MM.1S (cell line): ENCODE measurements at regions not wholly inside any gene's neighbourhood (a gene's known extent, or its start where the extent isn't known, plus 50 kb on each side); places are given as distances from the start of the nearest gene placed in this dataset.

ENCODE experiments used
- DNase-seq: peaks from one replicate; pipeline ENCODE4 v3.0.0-alpha.2; 2015
- H2AFZ ChIP-seq: fragments of 300-600 bp; sonication (generic); 2 replicates; pipeline ENCODE4 v1.6.0; 2016; ENCODE audit warnings: antibody characterized with exemption, low read length
- H3F3A ChIP-seq: fragments of 300-600 bp; sonication (generic); 2 replicates; pipeline ENCODE4 v1.6.1; 2016; ENCODE audit warnings: mild to moderate bottlenecking, antibody characterized with exemption, low read length, moderate library complexity, mixed read lengths; ENCODE audit not compliant: insufficient read depth
- H3K27ac ChIP-seq: fragments of 300-600 bp; sonication (generic); 2 replicates; pipeline ENCODE4 v1.5.1; 2016; ENCODE audit warnings: mild to moderate bottlenecking, low read length
- H3K27me3 ChIP-seq: fragments of 300-600 bp; sonication (generic); replicated peaks from 2 replicates; pipeline ENCODE4 v1.6.0; 2016; ENCODE audit warnings: low read length; ENCODE audit not compliant: insufficient read depth
- H3K36me3 ChIP-seq: fragments of 300-600 bp; sonication (generic); replicated peaks from 2 replicates; pipeline ENCODE4 v1.6.1; 2016; ENCODE audit warnings: mild to moderate bottlenecking, low read length, mixed read lengths; ENCODE audit not compliant: insufficient read depth
- H3K4me1 ChIP-seq: fragments of 300-600 bp; sonication (generic); 2 replicates; pipeline ENCODE4 v1.6.1; 2016; ENCODE audit warnings: low read length, mixed read lengths
- H3K4me2 ChIP-seq: fragments of 300-600 bp; sonication (generic); 2 replicates; pipeline ENCODE4 v1.6.0; 2016; ENCODE audit warnings: low read depth, low read length
- H3K4me3 ChIP-seq: fragments of 300-600 bp; sonication (generic); 2 replicates; pipeline ENCODE4 v1.5.1; 2016; ENCODE audit warnings: low read length, mixed read lengths
- H3K79me2 ChIP-seq: fragments of 300-600 bp; sonication (generic); 2 replicates; pipeline ENCODE4 v1.6.1; 2016; ENCODE audit warnings: mixed run types, low read length, mixed read lengths
- H3K9ac ChIP-seq: fragments of 300-600 bp; sonication (generic); 2 replicates; pipeline ENCODE4 v1.6.1; 2016; ENCODE audit warnings: low read length, mixed read lengths
- H3K9me2 ChIP-seq: fragments of 300-600 bp; sonication (generic); replicated peaks from 2 replicates; pipeline ENCODE4 v1.6.1; 2016; ENCODE audit warnings: mild to moderate bottlenecking, low read length, mixed read lengths; ENCODE audit not compliant: insufficient read depth
- H3K9me3 ChIP-seq: fragments of 300-600 bp; sonication (generic); replicated peaks from 2 replicates; pipeline ENCODE4 v1.6.1; 2016; ENCODE audit warnings: mild to moderate bottlenecking, low read length, mixed read lengths; ENCODE audit not compliant: insufficient read depth
- H4K20me1 ChIP-seq: fragments of 300-600 bp; sonication (generic); 2 replicates; pipeline ENCODE4 v1.6.1; 2016; ENCODE audit warnings: mild to moderate bottlenecking, low read length, moderate library complexity, mixed read lengths; ENCODE audit not compliant: insufficient read depth
- EZH2 ChIP-seq: fragments of 300-600 bp; sonication (generic); optimal IDR thresholded peaks from 2 replicates; pipeline ENCODE3; 2017; ENCODE audit warnings: low read depth, mild to moderate bottlenecking, antibody characterized with exemption, low read length, mixed read lengths
- EZH2phosphoT487 ChIP-seq: fragments of 300-600 bp; sonication (generic); IDR thresholded peaks from 2 replicates; pipeline ENCODE4 v1.6.1; 2018; ENCODE audit warnings: antibody characterized with exemption, low read length
- TF ChIP-seq, protein P1 (sequence below): fragments of 300-600 bp; sonication (generic); IDR thresholded peaks from 2 replicates; pipeline ENCODE4 v1.5.1; 2016; ENCODE audit warnings: antibody characterized with exemption, low read length, mixed read lengths

DNA sequence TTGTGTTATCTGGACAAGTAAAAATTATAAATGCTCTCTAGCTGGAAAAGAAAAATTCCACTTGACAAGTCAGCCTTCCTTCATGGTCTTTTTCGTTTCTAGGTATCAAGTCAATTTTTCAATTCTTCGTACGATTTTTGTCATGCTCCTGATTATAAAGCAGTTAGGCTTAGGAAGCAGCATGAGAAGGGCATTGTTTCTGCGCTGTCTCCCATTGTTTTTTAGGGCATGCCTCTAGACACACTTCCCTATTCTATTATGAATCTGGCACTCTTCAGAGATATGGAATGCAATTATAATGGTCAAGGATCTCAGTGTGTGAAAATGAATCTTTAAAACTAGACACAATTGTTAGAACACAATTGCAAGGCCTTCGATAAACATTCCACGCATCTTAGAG is 164.1 kb upstream of the FAT1 start:
- no peak overlapping the region for H3K4me2 ChIP-seq
- H3K9ac ChIP-seq = no peak overlapping the region
- no peak overlapping the region for H3K27ac ChIP-seq

DNA sequence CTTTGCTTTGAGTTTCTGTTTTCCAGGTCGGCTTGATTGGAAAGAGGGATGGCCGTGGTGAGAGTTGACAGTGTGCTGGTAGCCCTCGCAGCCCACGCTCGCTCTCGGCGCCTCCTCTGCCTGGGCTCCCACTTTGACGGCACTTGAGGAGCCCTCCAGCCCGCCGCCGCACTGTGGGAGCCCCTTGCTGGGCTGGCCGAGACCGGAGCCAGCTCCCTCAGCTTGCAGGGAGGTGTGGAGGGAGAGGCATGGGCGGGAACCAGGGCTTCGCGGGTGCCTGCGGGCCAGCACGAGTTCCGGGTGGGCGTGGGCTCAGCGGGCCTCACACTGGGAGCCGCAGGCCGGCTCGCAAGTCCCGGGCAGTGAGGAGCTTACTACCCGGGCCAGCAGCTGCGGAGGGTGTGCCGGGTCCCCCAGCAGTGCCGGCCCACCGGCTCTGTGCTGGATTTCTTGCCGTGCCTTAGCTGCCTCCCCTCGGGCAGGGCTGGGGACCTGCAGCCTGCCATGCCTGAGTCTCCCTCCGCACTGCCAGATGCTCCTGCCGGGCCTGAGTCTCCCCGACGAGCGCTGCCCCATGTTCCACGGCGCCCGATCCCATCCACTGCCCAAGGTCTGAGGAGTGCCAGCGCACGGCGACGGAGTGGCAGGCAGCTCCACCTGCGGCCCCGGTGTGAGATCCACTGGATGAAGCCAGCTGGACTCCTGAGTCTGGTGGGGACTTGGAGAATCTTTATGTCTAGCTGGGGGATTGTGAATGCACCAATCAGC is 166.4 kb upstream of the FAT1 start:
- Histone ChIP-seq H3F3A (no peaks in the 10 kb centered on the region), H3K27me3 (no peaks in the 10 kb centered on the region), H3K79me2 (no peaks in the 10 kb centered on the region), H3K36me3 (no peaks in the 10 kb centered on the region), H3K4me3 (no peak overlapping the region), H3K4me2 (no peak overlapping the region), H2AFZ (no peak overlapping the region), H3K4me1 (0 out of 2 replicates have a peak, but pooled peaks cover 7% of the 10 kb centered on the region), H3K9me2 (no peaks in the 10 kb centered on the region), H3K9ac (no peak overlapping the region), H3K27ac (no peak overlapping the region), H4K20me1 (no peaks in the 10 kb centered on the region), H3K9me3 (no peaks in the 10 kb centered on the region)
- DNase-seq = no peak
- TF ChIP-seq EZH2phosphoT487 = no peak
- TF ChIP-seq, protein P1, sequence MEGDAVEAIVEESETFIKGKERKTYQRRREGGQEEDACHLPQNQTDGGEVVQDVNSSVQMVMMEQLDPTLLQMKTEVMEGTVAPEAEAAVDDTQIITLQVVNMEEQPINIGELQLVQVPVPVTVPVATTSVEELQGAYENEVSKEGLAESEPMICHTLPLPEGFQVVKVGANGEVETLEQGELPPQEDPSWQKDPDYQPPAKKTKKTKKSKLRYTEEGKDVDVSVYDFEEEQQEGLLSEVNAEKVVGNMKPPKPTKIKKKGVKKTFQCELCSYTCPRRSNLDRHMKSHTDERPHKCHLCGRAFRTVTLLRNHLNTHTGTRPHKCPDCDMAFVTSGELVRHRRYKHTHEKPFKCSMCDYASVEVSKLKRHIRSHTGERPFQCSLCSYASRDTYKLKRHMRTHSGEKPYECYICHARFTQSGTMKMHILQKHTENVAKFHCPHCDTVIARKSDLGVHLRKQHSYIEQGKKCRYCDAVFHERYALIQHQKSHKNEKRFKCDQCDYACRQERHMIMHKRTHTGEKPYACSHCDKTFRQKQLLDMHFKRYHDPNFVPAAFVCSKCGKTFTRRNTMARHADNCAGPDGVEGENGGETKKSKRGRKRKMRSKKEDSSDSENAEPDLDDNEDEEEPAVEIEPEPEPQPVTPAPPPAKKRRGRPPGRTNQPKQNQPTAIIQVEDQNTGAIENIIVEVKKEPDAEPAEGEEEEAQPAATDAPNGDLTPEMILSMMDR = no peak
- TF ChIP-seq EZH2 = no peak

More for the DNA sequence above, 164.1 kb upstream of the FAT1 start:
- Histone ChIP-seq H3F3A (peaks cover 8% of the 10 kb centered on the region), H4K20me1 (no peaks in the 10 kb centered on the region), H3K79me2 (no peaks in the 10 kb centered on the region), H3K9me2 (no peaks in the 10 kb centered on the region; the same call in 1 of the 2 replicates), H3K4me3 (no peak overlapping the region), H3K36me3 (no peaks in the 10 kb centered on the region), H3K4me1 (peaks cover 18% of the 10 kb centered on the region), H3K9me3 (no peaks in the 10 kb centered on the region), H3K27me3 (no peaks in the 10 kb centered on the region), H2AFZ (no peak overlapping the region)
- no peak for TF ChIP-seq EZH2
- no peak for TF ChIP-seq EZH2phosphoT487
- TF ChIP-seq, protein P1 = no peak
- no peak for DNase-seq

DNA sequence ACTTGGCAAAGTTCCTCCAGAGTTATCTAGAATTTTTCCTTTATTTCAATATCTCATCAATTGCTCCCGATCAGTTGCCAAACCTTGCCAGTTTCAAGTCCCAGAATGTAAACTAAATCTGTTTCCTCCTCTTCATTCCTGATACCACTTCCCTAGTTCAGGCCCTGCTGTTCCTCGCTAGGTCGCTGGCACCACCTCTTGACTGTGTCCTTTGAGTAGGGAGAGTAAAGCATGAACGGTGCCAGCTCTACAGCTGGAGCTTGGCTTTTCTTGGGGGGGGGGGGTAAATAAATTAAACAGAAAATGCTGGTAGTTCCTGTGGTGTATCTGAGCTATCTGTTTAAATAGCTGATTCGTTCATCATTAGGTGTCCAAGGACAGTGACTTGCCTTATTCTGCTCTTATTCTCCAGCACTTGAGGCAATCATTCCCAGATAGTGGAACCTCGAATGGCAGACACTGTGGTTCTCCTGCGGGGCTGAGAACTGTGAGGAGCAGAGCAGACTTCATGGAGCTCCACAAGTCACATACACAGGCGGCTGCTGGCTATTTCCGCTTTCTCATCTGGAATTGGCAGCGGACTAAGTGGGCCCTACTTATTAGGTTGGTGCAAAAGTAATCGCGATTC is 168.3 kb upstream of the FAT1 start:
- H3K9ac ChIP-seq = no peak overlapping the region
- no peak overlapping the region for H3K4me3 ChIP-seq
- H3K27ac ChIP-seq = no peak overlapping the region
- no peaks in the 10 kb centered on the region for H3K36me3 ChIP-seq
- H3F3A ChIP-seq = no peaks in the 10 kb centered on the region
- H3K4me2 ChIP-seq = no peak overlapping the region
- no peaks in the 10 kb centered on the region for H3K27me3 ChIP-seq
- H4K20me1 ChIP-seq = no peaks in the 10 kb centered on the region
- H3K4me1 ChIP-seq = 0 out of 2 replicates have a peak, but pooled peaks cover 2% of the 10 kb centered on the region
- H3K79me2 ChIP-seq = no peaks in the 10 kb centered on the region
- H2AFZ ChIP-seq = no peak overlapping the region
- H3K9me3 ChIP-seq = no peaks in the 10 kb centered on the region
- H3K9me2 ChIP-seq = no peaks in the 10 kb centered on the region
- DNase-seq = no peak
- TF ChIP-seq, protein P1 = no peak
- no peak for TF ChIP-seq EZH2
- no peak for TF ChIP-seq EZH2phosphoT487
